Spleen (tissue), 7 donors: ENCODE measurements at regions not wholly inside any gene's neighbourhood (a gene's known extent, or its start where the extent isn't known, plus 50 kb on each side); places are given as distances from the start of the nearest gene placed in this dataset.

Experiments
- POLR2A ChIP-seq, 3 donors: fragments of 450-650 bp; IDR thresholded peaks; one replicate each; pipeline ENCODE4 v1.5.1; 2017; ENCODE audit warnings: antibody characterized with exemption in 3 of 3, mild to moderate bottlenecking in 1 of 3
- POLR2AphosphoS5 ChIP-seq, 3 donors: sonication (generic); formaldehyde crosslinking; IDR thresholded peaks; one replicate each; pipeline ENCODE4 v1.5.1; 2017; ENCODE audit warnings: antibody characterized with exemption in 3 of 3
- TF ChIP-seq, protein P1 (sequence below), 11 experiments: fragments of 200-600 bp in 7 of 11; fragments of 450-650 bp in 4 of 11; sonication (generic) in 4 of 11; IDR thresholded peaks in 8 of 11; conservative IDR thresholded peaks in 3 of 11; 1 replicate in 7 of 11; 2 replicates in 4 of 11; pipeline versions ENCODE4 v1.4.0 to v1.8.0; 2016 to 2021; ENCODE audit warnings: antibody characterized with exemption in 11 of 11, inconsistent platforms in 4 of 11, mild to moderate bottlenecking in 1 of 11
- donor health status: DM: no; HTN: no; CAD: no; lungs with moderate emphysema.
- donor health status: DM: no; HTN: no; CAD: no.
- donor health status: DM: no; HTN: no; CAD: no.

DNA sequence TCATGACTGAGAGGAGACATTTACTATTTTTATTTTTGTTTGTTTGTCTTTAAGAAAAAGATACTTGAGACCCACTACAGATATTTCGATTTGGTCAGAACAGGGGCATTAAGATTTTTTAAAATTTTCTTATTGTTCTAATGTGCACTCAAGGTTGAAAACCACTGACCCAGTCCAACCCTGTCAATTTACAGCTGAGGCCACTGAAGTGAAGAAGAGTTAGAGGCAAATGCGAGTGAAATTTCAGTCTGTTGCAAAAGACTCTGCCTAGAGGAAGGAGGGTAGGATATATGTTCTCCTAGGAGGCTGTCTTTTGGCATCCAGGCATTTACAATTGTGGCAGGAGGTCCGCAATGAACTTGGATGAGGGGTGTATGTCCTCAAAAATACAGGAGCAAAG lies 396.3 kb downstream of the RPS24 start:
- TF ChIP-seq, protein P1, sequence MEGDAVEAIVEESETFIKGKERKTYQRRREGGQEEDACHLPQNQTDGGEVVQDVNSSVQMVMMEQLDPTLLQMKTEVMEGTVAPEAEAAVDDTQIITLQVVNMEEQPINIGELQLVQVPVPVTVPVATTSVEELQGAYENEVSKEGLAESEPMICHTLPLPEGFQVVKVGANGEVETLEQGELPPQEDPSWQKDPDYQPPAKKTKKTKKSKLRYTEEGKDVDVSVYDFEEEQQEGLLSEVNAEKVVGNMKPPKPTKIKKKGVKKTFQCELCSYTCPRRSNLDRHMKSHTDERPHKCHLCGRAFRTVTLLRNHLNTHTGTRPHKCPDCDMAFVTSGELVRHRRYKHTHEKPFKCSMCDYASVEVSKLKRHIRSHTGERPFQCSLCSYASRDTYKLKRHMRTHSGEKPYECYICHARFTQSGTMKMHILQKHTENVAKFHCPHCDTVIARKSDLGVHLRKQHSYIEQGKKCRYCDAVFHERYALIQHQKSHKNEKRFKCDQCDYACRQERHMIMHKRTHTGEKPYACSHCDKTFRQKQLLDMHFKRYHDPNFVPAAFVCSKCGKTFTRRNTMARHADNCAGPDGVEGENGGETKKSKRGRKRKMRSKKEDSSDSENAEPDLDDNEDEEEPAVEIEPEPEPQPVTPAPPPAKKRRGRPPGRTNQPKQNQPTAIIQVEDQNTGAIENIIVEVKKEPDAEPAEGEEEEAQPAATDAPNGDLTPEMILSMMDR (IDR thresholded peaks at IDR 0.05 in 8 of 11, conservative IDR thresholded peaks at IDR 0.05 in 3 of 11) = no peak
- TF ChIP-seq POLR2A (IDR thresholded peaks at IDR 0.05) = no peak
- no peak for TF ChIP-seq POLR2AphosphoS5 (IDR thresholded peaks at IDR 0.05)
